ENCODE measurements at regions not wholly inside any gene's neighbourhood (a gene's known extent, or its start where the extent isn't known, plus 50 kb on each side); places are given as distances from the start of the nearest gene placed in this dataset.

DNA sequence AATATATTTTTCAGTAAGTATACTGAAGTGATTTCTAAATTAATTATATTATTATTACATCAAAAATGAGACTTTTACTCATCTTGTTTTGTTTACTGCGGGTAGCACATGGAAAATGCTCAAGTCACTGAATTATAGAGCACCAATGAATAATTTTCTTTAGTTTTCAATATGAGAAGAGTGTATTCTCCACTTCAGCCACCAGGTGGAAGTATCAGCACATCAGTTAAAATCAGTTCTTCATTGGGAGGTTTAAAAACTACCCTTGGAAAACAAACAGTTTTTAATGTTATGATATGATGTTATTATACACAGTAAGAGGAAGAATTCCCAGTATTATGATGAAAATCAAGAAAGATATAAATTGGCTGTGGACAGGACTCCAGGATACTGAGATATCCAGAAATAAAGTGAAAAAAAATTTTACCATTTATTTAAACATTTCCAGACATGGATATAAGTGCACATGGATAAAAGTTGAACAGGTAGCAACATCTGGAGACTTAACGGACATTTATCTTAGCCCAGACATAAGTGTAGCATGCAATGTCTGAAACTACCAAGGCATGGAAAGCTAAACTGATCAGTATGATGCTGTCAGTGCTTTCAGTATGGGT is 467.3 kb downstream of the KCNJ2 start:
- Histone ChIP-seq H4K8ac (ENCODE audit: low read depth in 2 of 2, low read length in 2 of 2) (no peak overlapping the region), H3K56ac (ENCODE audit: extremely low read depth, insufficient read depth, low read length) (no peak overlapping the region), H3K9me3 (ENCODE audit: control insufficient read depth, insufficient read depth, low read length) (no peaks in the 10 kb centered on the region), H3K27ac (ENCODE audit: insufficient read depth, low read length) (no peak overlapping the region), H3K4me1 (ENCODE audit: control insufficient read depth, insufficient read depth, low read length) (no peaks in the 10 kb centered on the region), H2BK15ac (ENCODE audit: low read depth, low read length) (no peak overlapping the region), H3K9me1 (ENCODE audit: insufficient read depth, low read length) (no peaks in the 10 kb centered on the region), H2BK120ac (ENCODE audit: low read depth, low read length) (no peak overlapping the region), H2AK9ac (replicated peaks; ENCODE audit: low read depth, low read length, poor library complexity) (no peak overlapping the region), H3K79me1 (ENCODE audit: low read depth in 1 of 2, low read length in 2 of 2) (no peaks in the 10 kb centered on the region), H2BK20ac (ENCODE audit: low read depth, low read length) (no peak overlapping the region), H3K18ac (ENCODE audit: low read depth, low read length) (no peak overlapping the region), H3K14ac (replicated peaks; ENCODE audit: low read depth, low read length) (no peak overlapping the region), H3K27me3 (ENCODE audit: control insufficient read depth, insufficient read depth, low read length) (peaks cover 7% of the 10 kb centered on the region; the same call in 1 of the 2 replicates), H3K4me3 (ENCODE audit: insufficient read depth, low read depth, low read length) (no peak overlapping the region), H3K9ac (ENCODE audit: low read depth, low read length) (no peak overlapping the region), H4K91ac (ENCODE audit: insufficient read depth, low read depth, low read length) (no peak overlapping the region), H2AK5ac (ENCODE audit: low read depth, low read length) (no peak overlapping the region), H3K4me2 (ENCODE audit: low read depth, low read length) (no peak overlapping the region), H3K36me3 (ENCODE audit: control insufficient read depth, insufficient read depth, low read length) (no peaks in the 10 kb centered on the region), H2AFZ (replicated peaks; ENCODE audit: low read length, poor library complexity) (no peak overlapping the region), H4K5ac (ENCODE audit: low read depth, low read length) (no peak overlapping the region), H4K20me1 (ENCODE audit: insufficient read depth, low read length) (no peaks in the 10 kb centered on the region), H3K23ac (ENCODE audit: low read depth, low read length) (no peak overlapping the region), H2BK5ac (ENCODE audit: low read depth, low read length, poor library complexity, severe bottlenecking) (no peak overlapping the region), H3K4ac (ENCODE audit: low read depth, low read length) (no peak overlapping the region)
- dilution Hi-C loops (cut with HindIII; ENCODE audit: low sequenced_read_pairs, unreplicated experiment) = no loop called here
- DNase-seq (peak; percentile 46), ATAC-seq (ENCODE audit: low read depth) (peak; percentile 70)
- in situ Hi-C loops (cut with MboI; ENCODE audit: low sequenced_read_pairs) = loop anchor here (5.0 kb wide), 1 partner anchor 1906 kb away; no protein-coding TSS in a partner anchor
- TF ChIP-seq SMC3 (IDR thresholded peaks at IDR 0.05; ENCODE audit: low read depth, low read length) (peak; percentile 74), CHD1 (IDR thresholded peaks at IDR 0.05; ENCODE audit: low read depth, low read length) (no peak), FOS (IDR thresholded peaks at IDR 0.05; ENCODE audit: low read depth, low read length) (no peak), NFE2L2 (IDR thresholded peaks at IDR 0.05; ENCODE audit: low read depth, low read length) (no peak), CEBPB (IDR thresholded peaks at IDR 0.05; ENCODE audit: low read depth, low read length) (no peak), MAFK (IDR thresholded peaks at IDR 0.05; ENCODE audit: low read depth, low read length) (no peak), MXI1 (IDR thresholded peaks at IDR 0.05; ENCODE audit: borderline replicate concordance, low read depth, low read length) (no peak), RFX5 (IDR thresholded peaks at IDR 0.05; ENCODE audit: low read depth, low read length) (no peak), MAZ (IDR thresholded peaks at IDR 0.05; ENCODE audit: borderline replicate concordance, low read depth, low read length) (no peak), RAD21 (IDR thresholded peaks at IDR 0.05; ENCODE audit: low read length) (peak; percentile 79), RCOR1 (IDR thresholded peaks at IDR 0.05; ENCODE audit: insufficient replicate concordance, low read length) (no peak), POLR2A (IDR thresholded peaks at IDR 0.05; ENCODE audit: low read depth, low read length) (no peak), BHLHE40 (IDR thresholded peaks at IDR 0.05; ENCODE audit: low read depth, low read length) (no peak)
- TF ChIP-seq, protein P1, sequence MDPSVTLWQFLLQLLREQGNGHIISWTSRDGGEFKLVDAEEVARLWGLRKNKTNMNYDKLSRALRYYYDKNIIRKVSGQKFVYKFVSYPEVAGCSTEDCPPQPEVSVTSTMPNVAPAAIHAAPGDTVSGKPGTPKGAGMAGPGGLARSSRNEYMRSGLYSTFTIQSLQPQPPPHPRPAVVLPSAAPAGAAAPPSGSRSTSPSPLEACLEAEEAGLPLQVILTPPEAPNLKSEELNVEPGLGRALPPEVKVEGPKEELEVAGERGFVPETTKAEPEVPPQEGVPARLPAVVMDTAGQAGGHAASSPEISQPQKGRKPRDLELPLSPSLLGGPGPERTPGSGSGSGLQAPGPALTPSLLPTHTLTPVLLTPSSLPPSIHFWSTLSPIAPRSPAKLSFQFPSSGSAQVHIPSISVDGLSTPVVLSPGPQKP (IDR thresholded peaks at IDR 0.05; ENCODE audit: borderline replicate concordance, low read depth, low read length) = no peak
- TF ChIP-seq, protein P2, sequence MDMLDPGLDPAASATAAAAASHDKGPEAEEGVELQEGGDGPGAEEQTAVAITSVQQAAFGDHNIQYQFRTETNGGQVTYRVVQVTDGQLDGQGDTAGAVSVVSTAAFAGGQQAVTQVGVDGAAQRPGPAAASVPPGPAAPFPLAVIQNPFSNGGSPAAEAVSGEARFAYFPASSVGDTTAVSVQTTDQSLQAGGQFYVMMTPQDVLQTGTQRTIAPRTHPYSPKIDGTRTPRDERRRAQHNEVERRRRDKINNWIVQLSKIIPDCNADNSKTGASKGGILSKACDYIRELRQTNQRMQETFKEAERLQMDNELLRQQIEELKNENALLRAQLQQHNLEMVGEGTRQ (IDR thresholded peaks at IDR 0.05; ENCODE audit: low read depth, low read length) = no peak
- TF ChIP-seq, protein P3, sequence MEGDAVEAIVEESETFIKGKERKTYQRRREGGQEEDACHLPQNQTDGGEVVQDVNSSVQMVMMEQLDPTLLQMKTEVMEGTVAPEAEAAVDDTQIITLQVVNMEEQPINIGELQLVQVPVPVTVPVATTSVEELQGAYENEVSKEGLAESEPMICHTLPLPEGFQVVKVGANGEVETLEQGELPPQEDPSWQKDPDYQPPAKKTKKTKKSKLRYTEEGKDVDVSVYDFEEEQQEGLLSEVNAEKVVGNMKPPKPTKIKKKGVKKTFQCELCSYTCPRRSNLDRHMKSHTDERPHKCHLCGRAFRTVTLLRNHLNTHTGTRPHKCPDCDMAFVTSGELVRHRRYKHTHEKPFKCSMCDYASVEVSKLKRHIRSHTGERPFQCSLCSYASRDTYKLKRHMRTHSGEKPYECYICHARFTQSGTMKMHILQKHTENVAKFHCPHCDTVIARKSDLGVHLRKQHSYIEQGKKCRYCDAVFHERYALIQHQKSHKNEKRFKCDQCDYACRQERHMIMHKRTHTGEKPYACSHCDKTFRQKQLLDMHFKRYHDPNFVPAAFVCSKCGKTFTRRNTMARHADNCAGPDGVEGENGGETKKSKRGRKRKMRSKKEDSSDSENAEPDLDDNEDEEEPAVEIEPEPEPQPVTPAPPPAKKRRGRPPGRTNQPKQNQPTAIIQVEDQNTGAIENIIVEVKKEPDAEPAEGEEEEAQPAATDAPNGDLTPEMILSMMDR (conservative IDR thresholded peaks at IDR 0.05; ENCODE audit: low read depth, low read length) = peak; percentile 73
- BruUV-seq (replicated peaks) = no TSS peak
- WGBS, 2 experiments (ENCODE audit: extremely low coverage in 2 of 2, insufficient read length in 1 of 2) = no CpG with 5 or more reads among the region's 2 CpGs
- POLR2A ChIA-PET (ENCODE audit: unreplicated experiment) = no interaction called here
- CTCF ChIA-PET = interaction anchor here (0.5 kb wide), 1 partner anchor 764 kb away, joined by 6 read pairs; no protein-coding TSS in a partner anchor
- intact Hi-C loops (cut with micrococcal nuclease) = loop anchor here (1.0 to 5.0 kb wide), 6 partner anchors 130 to 1921 kb away; no protein-coding TSS in a partner anchor

Data from IMR-90 (cell line).